Activated CD4-positive, alpha-beta T cell treated with anti-CD3 and anti-CD28 coated beads for 36 hours (primary cell): ENCODE measurements at regions not wholly inside any gene's neighbourhood (a gene's known extent, or its start where the extent isn't known, plus 50 kb on each side); places are given as distances from the start of the nearest gene placed in this dataset.

Experiments used
- ATAC-seq: fragments of 200-7000 bp; cut with Tn5 transposase; one replicate; pipeline ENCODE4 v1.10.0; 2021; ENCODE audit warnings: mild to moderate bottlenecking, moderate library complexity
- CTCF ChIA-PET: fragments of 350-600 bp; sonication (Branson Sonifier 250); formaldehyde crosslinking; loops from one replicate; lab custom pipeline; 2021; ENCODE audit warnings: antibody characterized with exemption; lab: Charles Lee
- POLR2A ChIA-PET: fragments of 350-600 bp; sonication (Branson Sonifier 250); formaldehyde crosslinking; loops from one replicate; lab custom pipeline; 2021; ENCODE audit warnings: antibody characterized with exemption, inconsistent platforms; lab: Charles Lee
- DNase-seq: peaks from one replicate; pipeline ENCODE4 v3.0.0-alpha.2; 2020
- H3K27ac Mint-ChIP-seq: one replicate; pipeline ENCODE4 v1.8.0; 2021; ENCODE audit warnings: mixed read lengths
- H3K27me3 Mint-ChIP-seq: one replicate; pipeline ENCODE4 v1.8.0; 2021; ENCODE audit warnings: mixed read lengths
- H3K36me3 Mint-ChIP-seq: one replicate; pipeline ENCODE4 v1.8.0; 2021; ENCODE audit warnings: low read depth, mixed read lengths
- H3K4me1 Mint-ChIP-seq: one replicate; pipeline ENCODE4 v1.8.0; 2021; ENCODE audit warnings: mixed read lengths
- H3K4me3 Mint-ChIP-seq: one replicate; pipeline ENCODE4 v1.8.0; 2021; ENCODE audit warnings: mild to moderate bottlenecking, moderate library complexity, mixed read lengths
- H3K9me3 Mint-ChIP-seq: one replicate; pipeline ENCODE4 v1.8.0; 2021; ENCODE audit warnings: low read depth, mixed read lengths
- intact Hi-C, 2 experiments: fragments of 100-400 bp; cut with DNase I in 1 of 2; cut with micrococcal nuclease in 1 of 2; formaldehyde crosslinking; loops; one replicate each; pipeline versions ENCODE4 v1.14.2 to v1.15.1; 2022 to 2024; cut with DNase I, micrococcal nuclease

- ChIA-PET CTCF (interaction anchor here (0.7 kb wide), 1 partner anchor 82 kb away, joined by 3 read pairs; no protein-coding TSS in a partner anchor), POLR2A (no interaction called here)
- H3K27me3 Mint-ChIP-seq: peaks cover 8% of the 10 kb centered on the region
- DNase-seq: no peak
- H3K4me3 Mint-ChIP-seq: no peak overlapping the region
- intact Hi-C loops: no loop called here
- ATAC-seq: no peak
- H3K4me1 Mint-ChIP-seq: no peaks in the 10 kb centered on the region
- no peaks in the 10 kb centered on the region for H3K9me3 Mint-ChIP-seq
- H3K36me3 Mint-ChIP-seq: no peaks in the 10 kb centered on the region
- H3K27ac Mint-ChIP-seq: no peak overlapping the region
These were observed 255.3 kb downstream of the CYP26B1 start for GRCh38 chr2:71892423-71892730.

GRCh38 chr2:71891719-71892422 is 255.8 kb downstream of the CYP26B1 start:
- H3K27ac Mint-ChIP-seq: no peak overlapping the region
- no peaks in the 10 kb centered on the region for H3K4me1 Mint-ChIP-seq
- no peak for ATAC-seq

DNA sequence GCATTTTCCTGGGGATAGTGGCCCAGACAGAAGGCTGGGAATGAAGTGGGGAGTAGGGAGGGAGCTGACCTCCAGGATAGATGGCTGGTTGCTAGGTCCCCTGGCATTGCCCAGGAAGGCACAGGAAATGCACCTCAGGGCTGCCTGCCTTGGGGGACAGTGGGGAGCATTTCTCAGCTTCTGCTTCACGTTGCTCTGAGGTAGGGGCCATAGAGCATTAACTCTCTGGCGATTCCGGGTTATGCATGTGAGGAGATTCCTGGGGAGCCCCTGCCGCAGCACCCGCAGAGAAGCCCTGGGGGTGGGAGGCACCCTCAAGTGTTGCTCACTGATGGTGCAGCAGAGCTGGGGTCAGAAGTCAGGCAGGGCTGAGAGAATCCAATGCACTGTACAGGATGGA is 256.5 kb downstream of the CYP26B1 start:
- peaks cover 11% of the 10 kb centered on the region for H3K27me3 Mint-ChIP-seq
- CTCF ChIA-PET: no interaction called here

More at GRCh38 chr2:71891719-71892422, 255.8 kb downstream of the CYP26B1 start:
- H3K4me3 Mint-ChIP-seq: no peak overlapping the region
- POLR2A ChIA-PET: no interaction called here
- no peak for DNase-seq
- H3K9me3 Mint-ChIP-seq: no peaks in the 10 kb centered on the region
- intact Hi-C loops: no loop called here
- CTCF ChIA-PET: interaction anchor here (0.7 kb wide), 1 partner anchor 81 kb away, joined by 3 read pairs; no protein-coding TSS in a partner anchor
- H3K27me3 Mint-ChIP-seq: peaks cover 8% of the 10 kb centered on the region
- H3K36me3 Mint-ChIP-seq: no peaks in the 10 kb centered on the region

DNA sequence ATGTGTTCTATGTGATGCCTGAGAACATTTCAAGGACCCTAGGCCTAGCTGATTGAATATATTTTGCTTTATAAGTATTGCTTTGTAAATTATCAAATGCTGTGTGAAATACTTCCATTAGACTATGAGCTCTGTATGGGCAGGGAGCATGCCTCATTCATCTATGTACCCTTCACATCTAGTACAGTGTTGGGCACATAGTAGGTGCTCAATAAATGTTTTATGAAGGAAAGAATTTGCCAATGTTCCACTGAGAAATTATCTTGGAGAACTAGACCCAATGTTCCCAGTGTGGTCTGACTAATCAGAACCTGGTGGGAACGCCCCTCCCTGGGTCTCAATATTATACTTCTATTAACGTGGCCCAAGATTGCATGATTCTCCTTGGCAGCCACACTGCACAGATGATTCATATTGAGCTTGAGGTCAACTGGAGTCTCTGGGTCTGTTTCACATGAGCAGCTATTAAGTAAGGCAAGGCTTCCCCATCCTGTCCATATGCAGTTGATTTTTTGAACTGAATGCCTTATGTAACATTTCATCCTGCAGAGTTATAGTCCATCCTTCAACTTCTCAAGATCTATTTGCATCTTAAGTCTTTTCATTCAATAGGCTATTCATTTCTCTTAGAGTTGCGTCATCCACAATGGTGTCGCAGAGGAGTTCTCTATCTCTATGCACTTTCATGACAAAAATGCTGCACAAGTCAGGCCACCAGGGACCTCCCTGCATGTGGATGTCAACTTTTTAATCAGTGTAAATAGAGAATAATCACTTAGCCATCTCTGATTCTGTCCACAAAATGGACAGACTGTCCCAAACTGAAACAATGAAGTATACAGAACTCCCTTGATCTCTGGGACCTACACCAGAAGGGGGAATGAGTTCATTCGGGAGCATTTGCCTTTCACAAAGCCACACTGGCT is 257.6 kb downstream of the CYP26B1 start:
- ChIA-PET POLR2A (no interaction called here), CTCF (interaction anchor here (0.6 to 0.7 kb wide), 2 partner anchors 373 to 451 kb away, joined by 3 read pairs; no protein-coding TSS in a partner anchor)
- Mint-ChIP-seq H3K36me3 (no peaks in the 10 kb centered on the region), H3K27me3 (peaks cover 11% of the 10 kb centered on the region), H3K4me3 (no peak overlapping the region), H3K27ac (no peak overlapping the region), H3K9me3 (no peaks in the 10 kb centered on the region), H3K4me1 (no peaks in the 10 kb centered on the region)
- no peak for DNase-seq
- intact Hi-C loops: no loop called here
- no peak for ATAC-seq

More for the DNA sequence above, 256.5 kb downstream of the CYP26B1 start:
- Mint-ChIP-seq H3K36me3 (no peaks in the 10 kb centered on the region), H3K27ac (no peak overlapping the region), H3K4me3 (no peak overlapping the region), H3K9me3 (no peaks in the 10 kb centered on the region), H3K4me1 (no peaks in the 10 kb centered on the region)
- POLR2A ChIA-PET: no interaction called here
- DNase-seq (no peak), ATAC-seq (no peak)
- intact Hi-C loops: no loop called here

DNA sequence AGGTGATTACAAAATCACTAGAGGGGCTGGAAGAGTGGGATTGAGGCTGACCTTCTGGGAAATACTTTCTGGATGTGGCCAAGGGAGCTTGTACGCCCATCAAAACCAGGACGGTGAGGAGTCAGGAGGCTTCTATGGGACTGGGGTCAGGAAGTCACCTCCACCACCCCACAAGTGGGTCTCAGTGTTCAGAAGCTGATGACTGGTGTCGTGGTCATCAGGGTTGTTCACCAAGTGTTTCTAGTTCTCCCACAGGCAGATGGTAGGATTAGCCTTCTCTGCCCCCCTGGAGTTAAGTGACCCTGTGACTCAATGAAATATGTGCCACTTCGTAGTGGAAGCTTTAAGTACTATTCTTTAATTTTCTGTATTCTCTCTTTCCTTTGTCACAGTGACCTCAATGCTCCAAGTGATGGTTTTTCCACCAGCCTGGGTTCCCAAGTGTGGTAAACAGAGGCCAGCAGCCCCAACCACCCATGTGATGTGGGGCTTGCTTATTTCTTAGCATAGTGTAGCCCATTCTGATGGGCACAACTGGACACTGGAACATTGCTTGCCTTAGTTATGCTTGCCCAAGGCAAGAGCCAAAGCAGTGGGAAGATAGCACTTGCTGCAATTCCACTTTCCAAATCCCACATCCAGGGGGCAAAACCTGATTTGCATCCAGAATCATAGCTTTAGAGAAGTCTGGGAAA is 258.8 kb downstream of the CYP26B1 start:
- Mint-ChIP-seq H3K27me3 (peaks cover 11% of the 10 kb centered on the region), H3K27ac (no peak overlapping the region), H3K36me3 (no peaks in the 10 kb centered on the region), H3K9me3 (no peaks in the 10 kb centered on the region), H3K4me3 (no peak overlapping the region), H3K4me1 (no peaks in the 10 kb centered on the region)
- no peak for DNase-seq
- intact Hi-C loops: no loop called here
- ChIA-PET CTCF (no interaction called here), POLR2A (no interaction called here)
- no peak for ATAC-seq

- intact Hi-C loops: no loop called here
- POLR2A ChIA-PET: no interaction called here
- Mint-ChIP-seq H3K4me3 (no peak overlapping the region), H3K9me3 (no peaks in the 10 kb centered on the region), H3K27ac (no peak overlapping the region), H3K27me3 (peaks cover 13% of the 10 kb centered on the region), H3K4me1 (no peaks in the 10 kb centered on the region), H3K36me3 (no peaks in the 10 kb centered on the region)
- no peak for DNase-seq
- no peak for ATAC-seq
- CTCF ChIA-PET: interaction anchor here (0.9 kb wide), 1 partner anchor 12 kb away, joined by 3 read pairs; no protein-coding TSS in a partner anchor
These were observed 260.5 kb downstream of the CYP26B1 start for GRCh38 chr2:71887196-71887595.

DNA sequence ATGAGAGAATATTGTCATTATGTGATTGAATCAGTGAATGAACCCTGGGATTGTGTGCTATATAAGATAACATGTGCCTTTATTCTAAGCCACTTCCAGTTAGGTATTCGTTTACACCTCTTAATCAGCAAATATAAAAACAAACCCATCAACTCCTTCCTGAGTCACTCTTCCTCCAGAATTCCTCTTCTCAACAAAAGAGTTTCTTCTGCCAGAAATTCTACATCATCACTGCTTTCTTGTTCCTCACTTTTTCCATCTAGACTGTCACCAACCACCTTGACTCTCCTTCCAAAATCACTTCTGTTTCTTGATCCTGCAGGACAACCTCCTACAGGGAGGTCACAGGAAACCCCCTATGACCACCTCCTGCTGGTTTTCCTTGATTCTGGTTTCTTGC is 261.4 kb downstream of the CYP26B1 start:
- intact Hi-C loops: no loop called here
- POLR2A ChIA-PET: no interaction called here
- DNase-seq (no peak), ATAC-seq (no peak)
- CTCF ChIA-PET: no interaction called here
- no peak overlapping the region for H3K27ac Mint-ChIP-seq
- peaks cover 13% of the 10 kb centered on the region for H3K27me3 Mint-ChIP-seq
- no peaks in the 10 kb centered on the region for H3K36me3 Mint-ChIP-seq
- H3K4me3 Mint-ChIP-seq: no peak overlapping the region
- no peaks in the 10 kb centered on the region for H3K9me3 Mint-ChIP-seq
- no peaks in the 10 kb centered on the region for H3K4me1 Mint-ChIP-seq

- ChIA-PET CTCF (interaction anchor here (1.0 kb wide), 1 partner anchor 38 kb away, joined by 3 read pairs; no protein-coding TSS in a partner anchor), POLR2A (no interaction called here)
- no peak overlapping the region for H3K27ac Mint-ChIP-seq
- intact Hi-C loops: no loop called here
- no peak overlapping the region for H3K4me3 Mint-ChIP-seq
- ATAC-seq (no peak), DNase-seq (no peak)
- H3K27me3 Mint-ChIP-seq: peaks cover 13% of the 10 kb centered on the region
- no peaks in the 10 kb centered on the region for H3K9me3 Mint-ChIP-seq
- H3K4me1 Mint-ChIP-seq: no peaks in the 10 kb centered on the region
- H3K36me3 Mint-ChIP-seq: no peaks in the 10 kb centered on the region
These were observed 263.2 kb downstream of the CYP26B1 start for GRCh38 chr2:71884303-71885042.

DNA sequence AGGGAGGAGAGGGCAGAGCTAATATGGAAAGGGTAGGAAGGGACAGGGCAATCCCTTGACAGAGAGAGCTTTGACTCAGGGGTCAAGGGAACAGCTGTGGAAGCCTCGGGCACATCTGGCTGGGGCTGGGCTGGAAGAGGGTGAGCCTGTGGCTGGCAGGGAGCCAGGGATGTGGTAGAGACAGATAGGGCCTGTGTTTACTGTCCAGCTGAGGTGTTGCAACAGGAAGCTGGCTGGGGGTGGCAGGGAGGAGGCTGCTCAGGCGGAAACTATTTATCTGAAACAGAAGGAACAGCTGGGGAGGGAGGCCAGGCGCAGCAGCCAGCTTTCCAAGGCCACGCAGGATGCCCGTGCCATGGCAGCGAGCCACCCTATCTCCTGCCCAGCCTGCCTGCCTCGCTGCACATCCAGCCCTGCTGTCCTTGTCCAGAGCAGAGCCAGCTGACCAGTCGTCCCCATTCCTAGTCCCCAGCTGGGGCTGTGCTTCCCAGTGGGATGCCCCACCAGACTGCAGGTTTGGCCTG is 264.7 kb downstream of the CYP26B1 start:
- intact Hi-C loops: no loop called here
- Mint-ChIP-seq H3K27me3 (peaks cover 10% of the 10 kb centered on the region), H3K9me3 (no peaks in the 10 kb centered on the region), H3K4me1 (no peaks in the 10 kb centered on the region), H3K27ac (no peak overlapping the region), H3K36me3 (no peaks in the 10 kb centered on the region), H3K4me3 (no peak overlapping the region)
- CTCF ChIA-PET: no interaction called here
- DNase-seq: no peak
- POLR2A ChIA-PET: no interaction called here
- ATAC-seq: no peak

DNA sequence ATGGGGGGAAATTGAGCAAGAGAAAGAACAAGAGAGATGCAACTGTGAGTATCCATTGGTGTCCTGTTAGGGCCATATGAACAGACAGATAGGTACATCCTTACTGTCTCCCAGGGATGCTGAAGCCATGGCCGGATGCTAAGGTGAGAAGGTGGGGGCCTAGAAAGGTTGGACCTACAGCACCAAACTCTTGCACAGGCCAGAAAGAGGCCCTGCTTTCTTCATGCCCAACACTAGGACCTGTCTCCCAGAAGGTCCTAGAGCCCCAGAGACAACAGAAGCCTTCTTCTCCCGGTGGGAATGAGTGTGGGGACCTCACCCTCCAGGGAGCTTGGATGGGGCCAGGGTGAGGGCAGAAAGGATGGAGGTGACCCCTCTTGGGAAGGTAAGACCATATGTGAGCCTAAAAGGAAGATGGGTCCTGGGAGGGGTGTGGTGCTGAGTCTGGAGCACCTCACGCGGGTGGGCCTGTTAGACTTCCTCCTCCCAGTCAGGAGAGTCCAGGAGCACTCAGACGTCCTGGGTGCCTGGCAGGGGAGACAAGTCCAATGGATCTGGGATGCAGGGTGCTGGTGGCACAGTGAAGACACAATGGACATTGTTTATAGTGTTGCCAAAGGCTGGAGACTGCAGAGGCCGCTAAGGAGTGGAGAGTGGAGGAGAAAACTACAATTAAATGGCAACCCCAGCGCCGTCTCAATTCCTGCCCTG is 265.3 kb downstream of the CYP26B1 start:
- ChIA-PET POLR2A (no interaction called here), CTCF (no interaction called here)
- no peak overlapping the region for H3K27ac Mint-ChIP-seq
- intact Hi-C loops: no loop called here
- no peaks in the 10 kb centered on the region for H3K4me1 Mint-ChIP-seq
- H3K27me3 Mint-ChIP-seq: peaks cover 10% of the 10 kb centered on the region
- ATAC-seq (no peak), DNase-seq (no peak)
- H3K36me3 Mint-ChIP-seq: no peaks in the 10 kb centered on the region
- H3K4me3 Mint-ChIP-seq: no peak overlapping the region
- no peaks in the 10 kb centered on the region for H3K9me3 Mint-ChIP-seq
